Endothelial cell of umbilical vein (primary cell): ENCODE measurements at regions not wholly inside any gene's neighbourhood (a gene's known extent, or its start where the extent isn't known, plus 50 kb on each side); places are given as distances from the start of the nearest gene placed in this dataset.

Source experiments
- BruUV-seq: library from RNA; stranded (reverse); fragments of 400-500 nt; replicated peaks from 2 replicates; lab custom pipeline; 2021; lab: Mats Ljungman, UMichigan
- CTCF ChIA-PET: fragments of 300-600, 350-600 bp; sonication (Branson Sonifier 250); formaldehyde crosslinking; loops from one replicate; lab custom pipeline; 2021; ENCODE audit warnings: antibody characterized with exemption, inconsistent platforms; lab: Charles Lee
- POLR2A ChIA-PET: fragments of 300-600, 350-600 bp; sonication (Branson Sonifier 250); formaldehyde crosslinking; loops from one replicate; lab custom pipeline; 2021; ENCODE audit warnings: antibody characterized with exemption, inconsistent platforms; lab: Charles Lee
- DNase-seq: peaks from one replicate; pipeline ENCODE4 v3.0.0-alpha.2; 2011; ENCODE audit warnings: low read depth, low spot score
- FAIRE-seq: peaks from 2 replicates; lab custom pipeline; 2011; peaks lifted over from hg19 to GRCh38; lab: Jason Lieb, UNC
- H2AFZ ChIP-seq: 2 replicates; pipeline ENCODE4 v1.6.0; 2012; ENCODE audit warnings: low read depth, low read length, control low read depth, inconsistent platforms
- H3K27ac ChIP-seq: 2 replicates; pipeline ENCODE4 v1.5.1; 2011; ENCODE audit warnings: low read depth, mild to moderate bottlenecking, control low read depth, low read length, moderate library complexity; ENCODE audit not compliant: insufficient read depth
- H3K27me3 ChIP-seq, 2 experiments: 2 replicates each; pipeline versions ENCODE4 v1.6.0 to v1.6.1; 2011; ENCODE audit warnings: low read length in 2 of 2, mixed read lengths in 1 of 2; ENCODE audit not compliant: control insufficient read depth in 2 of 2, insufficient read depth in 2 of 2
- H3K36me3 ChIP-seq, 2 experiments: 2 replicates in 1 of 2; 3 replicates in 1 of 2; pipeline ENCODE4 v1.5.1; 2011; ENCODE audit warnings: low read length in 2 of 2, mild to moderate bottlenecking in 1 of 2, moderate library complexity in 1 of 2; ENCODE audit not compliant: control insufficient read depth in 2 of 2, insufficient read depth in 2 of 2; ENCODE audit errors: extremely low read depth in 1 of 2
- H3K4me1 ChIP-seq: 3 replicates; pipeline ENCODE4 v1.5.1; 2011; ENCODE audit warnings: mild to moderate bottlenecking, low read length; ENCODE audit not compliant: control insufficient read depth, insufficient read depth; ENCODE audit errors: extremely low read depth
- H3K4me2 ChIP-seq: 2 replicates; pipeline ENCODE4 v1.6.1; 2011; ENCODE audit warnings: low read length, control low read depth, mixed read lengths; ENCODE audit not compliant: insufficient read depth
- H3K4me3 ChIP-seq, 3 experiments: fragments of 200-600 bp in 1 of 3; sonication (generic), shearing (Covaris generic) in 1 of 3; replicated peaks in 1 of 3; 2 replicates each; pipeline ENCODE4 v1.5.1; 2011 to 2016; ENCODE audit warnings: control low read depth in 3 of 3, low read length in 3 of 3, mild to moderate bottlenecking in 2 of 3, inconsistent platforms in 1 of 3, low read depth in 1 of 3, moderate library complexity in 1 of 3; ENCODE audit not compliant: insufficient read depth in 1 of 3
- H3K79me2 ChIP-seq: 2 replicates; pipeline ENCODE4 v1.6.0; 2012; ENCODE audit warnings: low read length, inconsistent platforms; ENCODE audit not compliant: control insufficient read depth, insufficient read depth
- H3K9ac ChIP-seq: replicated peaks from 2 replicates; pipeline ENCODE3; 2011; ENCODE audit warnings: low read length, control low read depth; ENCODE audit not compliant: insufficient read depth; ENCODE audit errors: extremely low read depth
- H3K9me1 ChIP-seq: replicated peaks from 3 replicates; pipeline ENCODE4 v1.6.0; 2011; ENCODE audit warnings: mild to moderate bottlenecking, low read length; ENCODE audit not compliant: control insufficient read depth, insufficient read depth; ENCODE audit errors: extremely low read depth
- H3K9me3 ChIP-seq: replicated peaks from 2 replicates; pipeline ENCODE4 v1.5.1; 2012; ENCODE audit warnings: low read length, inconsistent platforms; ENCODE audit not compliant: control insufficient read depth, insufficient read depth
- H4K20me1 ChIP-seq: replicated peaks from 2 replicates; pipeline ENCODE3; 2011; ENCODE audit warnings: mild to moderate bottlenecking, low read length; ENCODE audit not compliant: control insufficient read depth, insufficient read depth; ENCODE audit errors: extremely low read depth
- EZH2 ChIP-seq: IDR thresholded peaks from 2 replicates; pipeline ENCODE4 v1.6.1; 2012; ENCODE audit warnings: borderline replicate concordance, low read depth, mild to moderate bottlenecking, moderate library complexity, low read length, inconsistent platforms; ENCODE audit not compliant: severe bottlenecking
- FOS ChIP-seq: IDR thresholded peaks from 2 replicates; pipeline ENCODE4 v1.6.1; 2011; ENCODE audit warnings: mild to moderate bottlenecking, low read length, moderate library complexity, borderline replicate concordance; ENCODE audit not compliant: insufficient read depth
- GATA2 ChIP-seq: IDR thresholded peaks from 2 replicates; pipeline ENCODE4 v1.7.0; 2011; ENCODE audit warnings: low read depth, mild to moderate bottlenecking, moderate library complexity, mixed read lengths, low read length; ENCODE audit not compliant: insufficient read length, insufficient read depth
- POLR2A ChIP-seq: IDR thresholded peaks from 2 replicates; pipeline ENCODE4 v1.6.1; 2012; ENCODE audit warnings: low read depth, mild to moderate bottlenecking, control low read depth, low read length
- POLR2AphosphoS5 ChIP-seq: IDR thresholded peaks from 2 replicates; pipeline ENCODE4 v1.6.1; 2012; ENCODE audit warnings: low read depth, mild to moderate bottlenecking, control low read depth, low read length, moderate library complexity; ENCODE audit not compliant: insufficient read depth
- dilution Hi-C: fragments of 300-500 bp; cut with MboI; formaldehyde crosslinking; loops from one replicate; pipeline ENCODE4 v1.15.0; 2019; ENCODE audit warnings: low sequenced_read_pairs; ENCODE audit not compliant: extremely low pct_ligation_motif_present
- intact Hi-C: fragments of 100-400 bp; cut with micrococcal nuclease; formaldehyde crosslinking; loops from one replicate; pipeline ENCODE4 v1.10.0; 2022
- TF ChIP-seq, protein P1 (sequence below): IDR thresholded peaks from 2 replicates; pipeline ENCODE4 v1.6.1; 2011; ENCODE audit not compliant: insufficient read depth, insufficient read length

DNA sequence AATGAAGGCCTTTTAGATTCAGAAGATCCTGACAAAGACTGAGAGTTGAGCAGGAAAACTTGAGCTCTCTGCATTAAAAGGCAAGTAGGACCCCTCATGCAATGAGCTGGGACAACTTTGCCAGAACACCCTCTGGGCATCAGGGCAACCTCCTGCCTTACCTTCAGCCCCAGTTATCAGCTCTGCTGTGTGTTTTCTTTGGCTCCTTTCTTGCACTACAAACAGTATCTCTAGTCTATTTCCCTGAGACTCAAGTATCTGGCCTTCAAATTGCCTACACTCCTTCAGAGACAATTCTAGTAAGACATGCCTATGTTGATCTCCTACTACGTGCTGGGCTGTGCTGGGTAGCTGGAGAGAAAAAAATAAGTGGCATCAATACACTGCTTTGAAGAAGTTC lies 192.2 kb downstream of the MID1IP1 start:
- intact Hi-C loops = no loop called here
- Histone ChIP-seq H3K79me2 (no peaks in the 10 kb centered on the region), H3K9me1 (no peaks in the 10 kb centered on the region), H3K27me3 (peaks cover 0 to 3% of the 10 kb centered on the region in 2 experiments), H3K27ac (no peak overlapping the region), H4K20me1 (no peaks in the 10 kb centered on the region), H3K4me2 (no peak overlapping the region), H3K36me3 (no peaks in the 10 kb centered on the region), H3K9me3 (no peaks in the 10 kb centered on the region), H2AFZ (no peak overlapping the region), H3K4me1 (no peaks in the 10 kb centered on the region), H3K9ac (no peak overlapping the region), H3K4me3 (no peak overlapping the region)
- DNase-seq (no peak), FAIRE-seq (no peak)
- TF ChIP-seq FOS = no peak
- CTCF ChIA-PET = interaction anchor here (1.3 kb wide), 1 partner anchor 11 kb away, joined by 3 read pairs; no protein-coding TSS in a partner anchor
- dilution Hi-C loops = no loop called here
- BruUV-seq = no TSS peak
- POLR2A ChIA-PET = no interaction called here

DNA sequence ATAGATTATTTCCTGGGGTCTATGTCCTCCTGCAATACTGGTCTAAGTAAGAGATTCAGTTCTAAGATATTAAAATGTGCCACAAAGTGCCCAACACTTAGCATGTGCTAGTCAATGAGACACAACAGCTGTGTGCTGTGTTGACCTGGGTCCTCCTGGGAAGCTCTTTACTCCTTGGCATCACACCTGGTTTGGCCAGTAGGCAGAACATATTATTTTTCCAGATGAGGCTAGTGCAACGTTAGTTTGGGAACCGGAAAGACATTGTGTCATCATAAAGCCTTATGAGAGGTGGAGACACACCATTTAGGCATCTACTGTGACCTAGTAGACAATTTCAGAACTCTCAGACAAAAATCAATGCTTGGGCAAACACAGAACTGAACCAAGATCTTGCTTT lies 197.8 kb downstream of the MID1IP1 start:
- ChIA-PET POLR2A (no interaction called here), CTCF (no interaction called here)
- Histone ChIP-seq H3K4me1 (no peaks in the 10 kb centered on the region), H3K27me3 (no peaks in the 10 kb centered on the region), H3K27ac (no peak overlapping the region), H3K36me3 (no peaks in the 10 kb centered on the region), H3K79me2 (no peaks in the 10 kb centered on the region), H3K4me3 (no peak overlapping the region), H3K9ac (no peak overlapping the region), H2AFZ (no peak overlapping the region), H3K4me2 (no peak overlapping the region), H3K9me1 (no peaks in the 10 kb centered on the region), H4K20me1 (no peaks in the 10 kb centered on the region), H3K9me3 (no peaks in the 10 kb centered on the region)
- no peak for FAIRE-seq
- dilution Hi-C loops (no loop called here), intact Hi-C loops (no loop called here)
- DNase-seq = no peak
- no TSS peak for BruUV-seq
- TF ChIP-seq POLR2AphosphoS5 (no peak), FOS (no peak), GATA2 (no peak), EZH2 (no peak), POLR2A (no peak)
- TF ChIP-seq, protein P1, sequence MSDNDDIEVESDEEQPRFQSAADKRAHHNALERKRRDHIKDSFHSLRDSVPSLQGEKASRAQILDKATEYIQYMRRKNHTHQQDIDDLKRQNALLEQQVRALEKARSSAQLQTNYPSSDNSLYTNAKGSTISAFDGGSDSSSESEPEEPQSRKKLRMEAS = no peak
